ENCODE measurements at regions not wholly inside any gene's neighbourhood (a gene's known extent, or its start where the extent isn't known, plus 50 kb on each side); places are given as distances from the start of the nearest gene placed in this dataset.

GRCh38 chr15:38945551-38946298 is 381.1 kb upstream of the RASGRP1 start:
- peak; percentile 26; the same call in 1 of the 3 replicates for ATAC-seq
- TF ChIP-seq ZFP3 (CRISPR knock-in tag; IDR thresholded peaks at IDR 0.05) (no peak), GLIS3 (CRISPR knock-in tag; IDR thresholded peaks at IDR 0.05) (no peak), CSDC2 (CRISPR knock-in tag; IDR thresholded peaks at IDR 0.05) (no peak), ISL1 (CRISPR knock-in tag; IDR thresholded peaks at IDR 0.05) (no peak), PATZ1 (CRISPR knock-in tag; IDR thresholded peaks at IDR 0.05; ENCODE audit: borderline replicate concordance) (no peak), ARNTL (CRISPR knock-in tag; IDR thresholded peaks at IDR 0.05; ENCODE audit: borderline replicate concordance, low read depth) (no peak), ZNF8 (CRISPR knock-in tag; IDR thresholded peaks at IDR 0.05) (no peak), SNAI2 (CRISPR knock-in tag; IDR thresholded peaks at IDR 0.05) (no peak), OSR1 (CRISPR knock-in tag; IDR thresholded peaks at IDR 0.05) (no peak), PPARA (CRISPR knock-in tag; IDR thresholded peaks at IDR 0.05; ENCODE audit: borderline replicate concordance) (no peak), ZNF70 (CRISPR knock-in tag; IDR thresholded peaks at IDR 0.05) (no peak)

GRCh38 chr15:38954090-38954489 is 389.5 kb upstream of the RASGRP1 start:
- ATAC-seq, result peak; percentile 85

GRCh38 chr15:38961456-38961855 is 396.8 kb upstream of the RASGRP1 start:
- ATAC-seq, result no peak
- TF ChIP-seq CSRNP3 (CRISPR knock-in tag; IDR thresholded peaks at IDR 0.05) (no peak), ZFP30 (CRISPR knock-in tag; IDR thresholded peaks at IDR 0.05) (no peak), TSHZ2 (CRISPR knock-in tag; IDR thresholded peaks at IDR 0.05) (no peak), BACH2 (CRISPR knock-in tag; IDR thresholded peaks at IDR 0.05; ENCODE audit: borderline replicate concordance) (no peak), RARB (CRISPR knock-in tag; IDR thresholded peaks at IDR 0.05) (no peak), ZNF70 (CRISPR knock-in tag; IDR thresholded peaks at IDR 0.05) (no peak), TOX (CRISPR knock-in tag; IDR thresholded peaks at IDR 0.05; ENCODE audit: borderline replicate concordance) (no peak), ARNTL (CRISPR knock-in tag; IDR thresholded peaks at IDR 0.05; ENCODE audit: borderline replicate concordance, low read depth) (no peak), ZC3H10 (CRISPR knock-in tag; IDR thresholded peaks at IDR 0.05) (no peak), CREB5 (CRISPR knock-in tag; IDR thresholded peaks at IDR 0.05; ENCODE audit: low read depth) (no peak)

More at GRCh38 chr15:38954090-38954489, 389.5 kb upstream of the RASGRP1 start:
- TF ChIP-seq TCF4 (CRISPR knock-in tag; IDR thresholded peaks at IDR 0.05; ENCODE audit: borderline replicate concordance) (no peak), ZNF8 (CRISPR knock-in tag; IDR thresholded peaks at IDR 0.05) (no peak), CREB5 (CRISPR knock-in tag; IDR thresholded peaks at IDR 0.05; ENCODE audit: low read depth) (no peak), ZFP3 (CRISPR knock-in tag; IDR thresholded peaks at IDR 0.05) (no peak), BACH2 (CRISPR knock-in tag; IDR thresholded peaks at IDR 0.05; ENCODE audit: borderline replicate concordance) (no peak), CSDC2 (CRISPR knock-in tag; IDR thresholded peaks at IDR 0.05) (no peak), RARB (CRISPR knock-in tag; IDR thresholded peaks at IDR 0.05) (no peak), ZNF70 (CRISPR knock-in tag; IDR thresholded peaks at IDR 0.05) (no peak), ISL1 (CRISPR knock-in tag; IDR thresholded peaks at IDR 0.05) (no peak), GLIS3 (CRISPR knock-in tag; IDR thresholded peaks at IDR 0.05) (no peak), PATZ1 (CRISPR knock-in tag; IDR thresholded peaks at IDR 0.05; ENCODE audit: borderline replicate concordance) (no peak), ZNF565 (CRISPR knock-in tag; conservative IDR thresholded peaks at IDR 0.05; ENCODE audit: low read depth) (no peak), ZC3H10 (CRISPR knock-in tag; IDR thresholded peaks at IDR 0.05) (no peak), ESRRG (CRISPR knock-in tag; IDR thresholded peaks at IDR 0.05) (no peak), TOX (CRISPR knock-in tag; IDR thresholded peaks at IDR 0.05; ENCODE audit: borderline replicate concordance) (no peak), SNAI2 (CRISPR knock-in tag; IDR thresholded peaks at IDR 0.05) (no peak)
